Transverse colon (tissue), 4 donors: ENCODE measurements at regions not wholly inside any gene's neighbourhood (a gene's known extent, or its start where the extent isn't known, plus 50 kb on each side); places are given as distances from the start of the nearest gene placed in this dataset.

ENCODE experiments used
- POLR2AphosphoS5 ChIP-seq, 3 donors: sonication (generic); formaldehyde crosslinking; IDR thresholded peaks; one replicate each; pipeline ENCODE4 v1.6.1; 2016; ENCODE audit warnings: antibody characterized with exemption in 3 of 3
- TF ChIP-seq, protein P1 (sequence below), 5 experiments: fragments of 200-600 bp in 3 of 5; fragments of 450-650 bp in 2 of 5; sonication (generic) in 3 of 5; IDR thresholded peaks; 1 replicate in 2 of 5; 2 replicates in 3 of 5; pipeline ENCODE4 v1.5.1; 2016 to 2017; ENCODE audit warnings: antibody characterized with exemption in 5 of 5, inconsistent platforms in 3 of 5, mild to moderate bottlenecking in 2 of 5, moderate library complexity in 1 of 5

DNA sequence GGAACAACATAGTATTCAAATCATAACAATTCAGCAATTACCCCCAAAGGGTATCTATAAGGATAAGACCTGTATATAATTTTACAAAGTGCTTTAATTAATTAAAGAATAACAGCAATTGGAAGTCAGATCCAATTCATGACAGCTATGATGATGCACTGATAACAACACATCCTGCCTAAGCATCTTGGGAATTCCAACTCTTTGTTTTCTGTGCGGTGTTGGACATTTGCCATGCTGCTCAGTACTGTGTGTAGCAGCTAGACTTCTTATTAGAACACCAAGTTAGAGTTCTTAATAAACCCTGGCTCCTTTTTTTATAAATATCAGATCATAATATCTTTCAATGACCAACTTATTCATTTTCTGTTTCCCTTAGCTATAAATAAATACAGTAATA, 209.0 kb downstream of the SEC61B start:
- TF ChIP-seq, protein P1, sequence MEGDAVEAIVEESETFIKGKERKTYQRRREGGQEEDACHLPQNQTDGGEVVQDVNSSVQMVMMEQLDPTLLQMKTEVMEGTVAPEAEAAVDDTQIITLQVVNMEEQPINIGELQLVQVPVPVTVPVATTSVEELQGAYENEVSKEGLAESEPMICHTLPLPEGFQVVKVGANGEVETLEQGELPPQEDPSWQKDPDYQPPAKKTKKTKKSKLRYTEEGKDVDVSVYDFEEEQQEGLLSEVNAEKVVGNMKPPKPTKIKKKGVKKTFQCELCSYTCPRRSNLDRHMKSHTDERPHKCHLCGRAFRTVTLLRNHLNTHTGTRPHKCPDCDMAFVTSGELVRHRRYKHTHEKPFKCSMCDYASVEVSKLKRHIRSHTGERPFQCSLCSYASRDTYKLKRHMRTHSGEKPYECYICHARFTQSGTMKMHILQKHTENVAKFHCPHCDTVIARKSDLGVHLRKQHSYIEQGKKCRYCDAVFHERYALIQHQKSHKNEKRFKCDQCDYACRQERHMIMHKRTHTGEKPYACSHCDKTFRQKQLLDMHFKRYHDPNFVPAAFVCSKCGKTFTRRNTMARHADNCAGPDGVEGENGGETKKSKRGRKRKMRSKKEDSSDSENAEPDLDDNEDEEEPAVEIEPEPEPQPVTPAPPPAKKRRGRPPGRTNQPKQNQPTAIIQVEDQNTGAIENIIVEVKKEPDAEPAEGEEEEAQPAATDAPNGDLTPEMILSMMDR (IDR thresholded peaks at IDR 0.05) = no peak
- no peak for TF ChIP-seq POLR2AphosphoS5 (IDR thresholded peaks at IDR 0.05)
